ENCODE measurements at regions not wholly inside any gene's neighbourhood (a gene's known extent, or its start where the extent isn't known, plus 50 kb on each side); places are given as distances from the start of the nearest gene placed in this dataset.

DNA sequence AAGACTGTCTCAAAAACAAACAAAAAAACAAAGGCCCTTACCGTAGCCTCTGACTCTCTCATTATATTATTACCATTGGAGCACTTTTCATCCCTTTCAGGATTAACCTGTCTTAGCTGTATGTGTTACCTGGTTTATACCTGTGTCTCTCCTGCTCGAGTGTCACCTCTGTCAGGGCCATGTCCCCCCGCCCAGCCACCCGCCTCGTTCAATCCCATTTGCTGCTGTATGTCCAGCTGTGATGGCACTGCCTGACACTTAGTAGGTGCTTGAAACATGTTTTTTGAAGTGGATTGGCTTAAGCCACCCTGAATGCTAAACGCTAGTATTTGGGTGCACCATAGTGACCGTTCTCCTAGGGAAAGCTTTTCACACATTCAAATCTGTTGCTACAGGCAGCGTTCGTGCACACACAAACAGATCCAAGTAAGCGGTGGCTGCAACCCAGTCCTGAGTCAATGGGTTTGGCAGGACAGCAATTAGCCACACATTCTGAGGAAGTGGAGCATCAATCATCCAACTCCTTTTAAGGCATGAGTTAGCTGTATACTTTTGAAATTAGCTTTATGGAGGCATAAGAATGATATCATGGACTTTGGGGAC lies 98.9 kb upstream of the ZNF217 start:
- no peak overlapping the region for H3K4me3 ChIP-seq (ENCODE audit: low read length in 3 of 3)
- DNase-seq: peak in 2 of 5 donors; percentile 29 to 78
- no peaks in the 10 kb centered on the region for H3K36me3 ChIP-seq (ENCODE audit: control insufficient read depth in 2 of 3, insufficient read depth in 3 of 3, low read length in 3 of 3)
- H3K27me3 ChIP-seq (ENCODE audit: control insufficient read depth, insufficient read depth, low read length): no peaks in the 10 kb centered on the region
- intact Hi-C loops (cut with DNase I): no loop called here
- H3K9me3 ChIP-seq (ENCODE audit: control insufficient read depth in 2 of 3, insufficient read depth in 1 of 3, low read length in 3 of 3): no peaks in the 10 kb centered on the region
- H3K27ac ChIP-seq (ENCODE audit: low read depth in 2 of 2, low read length in 2 of 2): no peak overlapping the region
- no peak overlapping the region for H3K9ac ChIP-seq (ENCODE audit: low read length in 3 of 3)
- H3K4me1 ChIP-seq (ENCODE audit: control insufficient read depth in 2 of 3, insufficient read depth in 2 of 3, low read depth in 1 of 3, low read length in 3 of 3): peaks cover 0 to 5% (median 0%) of the 10 kb centered on the region in 3 donors
- TF ChIP-seq, protein P1, sequence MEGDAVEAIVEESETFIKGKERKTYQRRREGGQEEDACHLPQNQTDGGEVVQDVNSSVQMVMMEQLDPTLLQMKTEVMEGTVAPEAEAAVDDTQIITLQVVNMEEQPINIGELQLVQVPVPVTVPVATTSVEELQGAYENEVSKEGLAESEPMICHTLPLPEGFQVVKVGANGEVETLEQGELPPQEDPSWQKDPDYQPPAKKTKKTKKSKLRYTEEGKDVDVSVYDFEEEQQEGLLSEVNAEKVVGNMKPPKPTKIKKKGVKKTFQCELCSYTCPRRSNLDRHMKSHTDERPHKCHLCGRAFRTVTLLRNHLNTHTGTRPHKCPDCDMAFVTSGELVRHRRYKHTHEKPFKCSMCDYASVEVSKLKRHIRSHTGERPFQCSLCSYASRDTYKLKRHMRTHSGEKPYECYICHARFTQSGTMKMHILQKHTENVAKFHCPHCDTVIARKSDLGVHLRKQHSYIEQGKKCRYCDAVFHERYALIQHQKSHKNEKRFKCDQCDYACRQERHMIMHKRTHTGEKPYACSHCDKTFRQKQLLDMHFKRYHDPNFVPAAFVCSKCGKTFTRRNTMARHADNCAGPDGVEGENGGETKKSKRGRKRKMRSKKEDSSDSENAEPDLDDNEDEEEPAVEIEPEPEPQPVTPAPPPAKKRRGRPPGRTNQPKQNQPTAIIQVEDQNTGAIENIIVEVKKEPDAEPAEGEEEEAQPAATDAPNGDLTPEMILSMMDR (IDR thresholded peaks at IDR 0.05; ENCODE audit: borderline replicate concordance, extremely low read depth, insufficient read depth): no peak
- FAIRE-seq: no peak

DNA sequence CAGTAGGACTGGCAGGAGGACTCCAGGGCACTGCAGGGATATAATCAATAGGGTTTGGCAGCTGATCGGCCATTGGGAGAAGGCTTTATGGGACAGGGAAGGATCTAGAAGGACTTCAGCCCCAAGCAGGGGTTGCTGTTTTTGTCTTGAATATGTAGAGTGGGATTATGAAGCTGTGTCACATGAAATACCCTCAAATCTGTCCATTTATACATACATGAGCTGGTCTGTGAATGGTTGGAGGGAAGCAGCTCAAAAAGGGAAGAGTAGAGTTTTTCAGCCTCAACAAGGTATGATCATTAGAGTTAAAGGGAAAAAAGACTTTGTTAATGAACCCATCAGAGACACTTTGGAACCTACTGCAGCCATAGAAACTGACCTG lies 98.2 kb upstream of the ZNF217 start:
- H3K36me3 ChIP-seq (ENCODE audit: control insufficient read depth in 2 of 3, insufficient read depth in 3 of 3, low read length in 3 of 3): no peaks in the 10 kb centered on the region
- no peaks in the 10 kb centered on the region for H3K9me3 ChIP-seq (ENCODE audit: control insufficient read depth in 2 of 3, insufficient read depth in 1 of 3, low read length in 3 of 3)
- FAIRE-seq: no peak
- no peaks in the 10 kb centered on the region for H3K27me3 ChIP-seq (ENCODE audit: control insufficient read depth, insufficient read depth, low read length)
- no peak overlapping the region for H3K27ac ChIP-seq (ENCODE audit: low read depth in 2 of 2, low read length in 2 of 2)
- no peak for DNase-seq
- no peak overlapping the region for H3K4me3 ChIP-seq (ENCODE audit: low read length in 3 of 3)
- TF ChIP-seq, protein P1 (IDR thresholded peaks at IDR 0.05; ENCODE audit: borderline replicate concordance, extremely low read depth, insufficient read depth): no peak
- intact Hi-C loops (cut with DNase I): no loop called here
- H3K9ac ChIP-seq (ENCODE audit: low read length in 3 of 3): no peak overlapping the region
- peaks cover 0 to 5% (median 0%) of the 10 kb centered on the region in 3 donors for H3K4me1 ChIP-seq (ENCODE audit: control insufficient read depth in 2 of 3, insufficient read depth in 2 of 3, low read depth in 1 of 3, low read length in 3 of 3)

DNA sequence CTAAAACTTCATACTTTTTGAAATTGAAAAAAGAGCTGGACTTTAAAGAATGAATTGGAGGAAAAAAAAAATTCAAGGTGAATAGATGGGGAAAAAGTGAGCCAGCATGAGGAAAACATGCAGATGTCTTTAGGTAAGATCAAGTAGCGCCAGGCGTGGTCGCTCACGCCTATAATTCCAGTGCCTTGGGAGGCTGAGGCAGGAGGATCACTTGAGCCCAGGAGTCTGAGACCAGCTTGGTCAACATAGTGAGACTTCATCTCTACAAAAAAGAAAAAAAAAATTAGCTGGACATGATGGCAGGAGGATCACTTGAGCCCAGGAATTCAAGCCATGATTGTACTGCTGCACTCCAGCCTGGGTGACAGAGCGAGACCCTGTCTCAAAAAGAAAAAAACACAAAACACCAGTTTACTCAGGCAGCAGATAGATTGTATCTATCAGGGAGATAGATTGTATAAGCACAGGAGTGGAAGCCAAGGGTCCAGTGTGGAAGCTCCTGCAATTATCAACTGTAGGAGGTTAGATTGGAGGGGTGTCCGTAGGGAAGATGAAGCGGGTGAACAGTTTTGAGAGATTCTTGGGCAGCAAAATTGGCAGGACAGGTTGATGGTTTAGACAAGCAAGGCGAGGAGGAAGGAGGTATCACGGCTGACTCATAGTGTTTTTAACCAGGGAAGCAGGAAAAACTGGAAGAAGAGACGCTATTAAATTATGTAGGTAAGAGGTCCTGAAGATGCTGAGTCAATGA lies 97.6 kb upstream of the ZNF217 start:
- no peak for DNase-seq

More for the DNA sequence above, 97.6 kb upstream of the ZNF217 start:
- no peak overlapping the region for H3K4me3 ChIP-seq (ENCODE audit: low read length in 3 of 3)
- H3K36me3 ChIP-seq (ENCODE audit: control insufficient read depth in 2 of 3, insufficient read depth in 3 of 3, low read length in 3 of 3): no peaks in the 10 kb centered on the region
- intact Hi-C loops (cut with DNase I): no loop called here
- no peaks in the 10 kb centered on the region for H3K27me3 ChIP-seq (ENCODE audit: control insufficient read depth, insufficient read depth, low read length)
- TF ChIP-seq, protein P1 (IDR thresholded peaks at IDR 0.05; ENCODE audit: borderline replicate concordance, extremely low read depth, insufficient read depth): no peak
- FAIRE-seq: no peak
- H3K27ac ChIP-seq (ENCODE audit: low read depth in 2 of 2, low read length in 2 of 2): no peak overlapping the region
- peaks cover 0 to 5% (median 0%) of the 10 kb centered on the region in 3 donors for H3K4me1 ChIP-seq (ENCODE audit: control insufficient read depth in 2 of 3, insufficient read depth in 2 of 3, low read depth in 1 of 3, low read length in 3 of 3)
- H3K9me3 ChIP-seq (ENCODE audit: control insufficient read depth in 2 of 3, insufficient read depth in 1 of 3, low read length in 3 of 3): no peaks in the 10 kb centered on the region
- H3K9ac ChIP-seq (ENCODE audit: low read length in 3 of 3): no peak overlapping the region

Data from kidney (tissue), 13 donors.